HFFc6 (cell line): ENCODE measurements at regions not wholly inside any gene's neighbourhood (a gene's known extent, or its start where the extent isn't known, plus 50 kb on each side); places are given as distances from the start of the nearest gene placed in this dataset.
A peak's percentile ranks its signal among the peaks of the same experiment; 100 is the strongest.

ENCODE experiments used
- DNase-seq: peaks from one replicate; pipeline ENCODE4 v3.0.0-alpha.2; 2018
- H3K27ac Mint-ChIP-seq: 2 replicates; pipeline ENCODE4 v1.8.0; 2020; ENCODE audit warnings: mild to moderate bottlenecking, mixed read lengths
- H3K27me3 Mint-ChIP-seq: 2 replicates; pipeline ENCODE4 v1.8.0; 2021; ENCODE audit warnings: mild to moderate bottlenecking, moderate library complexity, mixed read lengths; ENCODE audit not compliant: insufficient read depth
- H3K36me3 Mint-ChIP-seq: 2 replicates; pipeline ENCODE4 v1.8.0; 2021; ENCODE audit warnings: low read depth, mixed read lengths
- H3K4me1 Mint-ChIP-seq: 2 replicates; pipeline ENCODE4 v1.8.0; 2020; ENCODE audit warnings: low read depth, mixed read lengths
- H3K4me3 Mint-ChIP-seq: 2 replicates; pipeline ENCODE4 v1.8.0; 2020; ENCODE audit warnings: mild to moderate bottlenecking, moderate library complexity, mixed read lengths
- H3K9me3 Mint-ChIP-seq: 2 replicates; pipeline ENCODE4 v1.8.0; 2020; ENCODE audit warnings: mild to moderate bottlenecking, mixed read lengths
- CTCF ChIP-seq: fragments of 200-600 bp; sonication (generic); IDR thresholded peaks from 2 replicates; pipeline ENCODE4 v1.5.0; 2021; ENCODE audit warnings: antibody characterized with exemption, mild to moderate bottlenecking

GRCh38 chr9:105834404-105834803 lies 140.1 kb downstream of the TMEM38B start:
- Mint-ChIP-seq H3K27ac (no peak overlapping the region), H3K36me3 (no peaks in the 10 kb centered on the region), H3K9me3 (peaks cover 5% of the 10 kb centered on the region; the same call in 1 of the 2 replicates), H3K27me3 (no peaks in the 10 kb centered on the region; the same call in 1 of the 2 replicates), H3K4me1 (peaks cover 7% of the 10 kb centered on the region; the same call in 1 of the 2 replicates), H3K4me3 (no peak overlapping the region)
- TF ChIP-seq CTCF = no peak
- DNase-seq = no peak

- no peak overlapping the region for H3K27ac Mint-ChIP-seq
- no peaks in the 10 kb centered on the region; the same call in 1 of the 2 replicates for H3K27me3 Mint-ChIP-seq
- peaks cover 5% of the 10 kb centered on the region; the same call in 1 of the 2 replicates for H3K9me3 Mint-ChIP-seq
- H3K4me3 Mint-ChIP-seq = no peak overlapping the region
- TF ChIP-seq CTCF = no peak
- DNase-seq = no peak
- peaks cover 7% of the 10 kb centered on the region; the same call in 1 of the 2 replicates for H3K4me1 Mint-ChIP-seq
- H3K36me3 Mint-ChIP-seq = no peaks in the 10 kb centered on the region
Observed at GRCh38 chr9:105835721-105836120, 141.4 kb downstream of the TMEM38B start.

GRCh38 chr9:105836936-105837660 lies 142.8 kb downstream of the TMEM38B start:
- no peak overlapping the region for H3K4me3 Mint-ChIP-seq
- DNase-seq = no peak
- no peaks in the 10 kb centered on the region for H3K36me3 Mint-ChIP-seq
- H3K9me3 Mint-ChIP-seq = peaks cover 5% of the 10 kb centered on the region; the same call in 1 of the 2 replicates
- H3K27me3 Mint-ChIP-seq = no peaks in the 10 kb centered on the region; the same call in 1 of the 2 replicates
- H3K4me1 Mint-ChIP-seq = peaks cover 5% of the 10 kb centered on the region; the same call in 1 of the 2 replicates
- no peak for TF ChIP-seq CTCF
- no peak overlapping the region for H3K27ac Mint-ChIP-seq

GRCh38 chr9:105841562-105841961 lies 147.2 kb downstream of the TMEM38B start:
- H3K4me1 Mint-ChIP-seq = no peaks in the 10 kb centered on the region
- H3K27me3 Mint-ChIP-seq = no peaks in the 10 kb centered on the region
- no peak for TF ChIP-seq CTCF
- no peaks in the 10 kb centered on the region for H3K36me3 Mint-ChIP-seq
- H3K9me3 Mint-ChIP-seq = no peaks in the 10 kb centered on the region
- no peak overlapping the region for H3K27ac Mint-ChIP-seq
- H3K4me3 Mint-ChIP-seq = no peak overlapping the region
- no peak for DNase-seq

- Mint-ChIP-seq H3K9me3 (no peaks in the 10 kb centered on the region), H3K4me3 (no peak overlapping the region), H3K27me3 (no peaks in the 10 kb centered on the region), H3K36me3 (no peaks in the 10 kb centered on the region), H3K27ac (no peak overlapping the region), H3K4me1 (no peaks in the 10 kb centered on the region)
- peak; percentile 37 for DNase-seq
- peak; percentile 96 for TF ChIP-seq CTCF
Observed at GRCh38 chr9:105842023-105842644, 147.8 kb downstream of the TMEM38B start.
